GM23248 (cell line): ENCODE measurements at regions not wholly inside any gene's neighbourhood (a gene's known extent, or its start where the extent isn't known, plus 50 kb on each side); places are given as distances from the start of the nearest gene placed in this dataset.

ENCODE experiments used
- EZH2 ChIP-seq: fragments of 200-600 bp; sonication (generic); IDR thresholded peaks from 2 replicates; pipeline ENCODE4 v1.6.1; 2018; ENCODE audit warnings: antibody characterized with exemption, mild to moderate bottlenecking; ENCODE audit not compliant: insufficient read depth, poor library complexity, severe bottlenecking
- EZH2phosphoT487 ChIP-seq: fragments of 200-600 bp; sonication (generic); IDR thresholded peaks from 2 replicates; pipeline ENCODE4 v1.6.1; 2018; ENCODE audit warnings: antibody characterized with exemption, moderate library complexity, mild to moderate bottlenecking, low read depth; ENCODE audit not compliant: insufficient read depth

DNA sequence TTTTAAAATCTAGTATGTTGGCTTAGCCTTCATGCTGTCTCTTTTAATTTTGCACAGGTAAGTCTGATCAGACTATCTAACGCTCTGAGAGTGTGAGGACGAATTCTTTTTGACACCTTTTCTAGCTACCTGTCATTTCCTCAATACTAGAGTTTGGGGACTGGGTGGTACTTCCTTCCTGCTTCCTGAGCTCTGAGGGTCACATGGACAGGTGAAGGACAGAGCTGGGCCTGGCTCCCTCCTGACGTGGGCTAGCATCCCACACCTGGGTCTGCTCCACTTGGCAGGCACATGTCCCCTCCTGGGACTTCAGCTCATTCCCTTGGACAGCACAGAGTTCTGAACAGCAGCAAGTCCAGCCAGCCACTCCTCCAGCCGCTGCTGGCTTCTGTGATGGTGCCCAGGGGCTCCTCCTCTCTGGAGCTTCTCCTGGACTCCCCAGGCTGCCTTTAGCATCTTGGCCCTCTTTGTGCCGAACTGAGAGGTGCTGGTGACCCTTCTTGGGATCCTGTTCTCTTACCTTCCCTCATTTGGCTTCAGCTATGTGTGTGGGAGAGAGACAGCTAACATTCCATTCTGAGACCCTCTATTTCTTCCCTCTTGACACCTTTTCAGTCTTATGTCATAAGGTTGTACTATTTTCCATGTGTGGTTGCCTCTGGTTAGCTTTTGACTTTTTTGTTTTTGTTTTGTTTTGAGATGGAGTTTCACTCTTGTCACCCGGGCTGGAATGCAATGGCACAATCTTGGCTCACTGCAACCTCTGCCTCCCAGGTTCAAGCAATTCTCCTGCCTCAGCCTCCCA is 106.9 kb downstream of the B3GNT2 start:
- TF ChIP-seq EZH2phosphoT487 = no peak
- TF ChIP-seq EZH2 = no peak
